ENCODE measurements at regions not wholly inside any gene's neighbourhood (a gene's known extent, or its start where the extent isn't known, plus 50 kb on each side); places are given as distances from the start of the nearest gene placed in this dataset.

DNA sequence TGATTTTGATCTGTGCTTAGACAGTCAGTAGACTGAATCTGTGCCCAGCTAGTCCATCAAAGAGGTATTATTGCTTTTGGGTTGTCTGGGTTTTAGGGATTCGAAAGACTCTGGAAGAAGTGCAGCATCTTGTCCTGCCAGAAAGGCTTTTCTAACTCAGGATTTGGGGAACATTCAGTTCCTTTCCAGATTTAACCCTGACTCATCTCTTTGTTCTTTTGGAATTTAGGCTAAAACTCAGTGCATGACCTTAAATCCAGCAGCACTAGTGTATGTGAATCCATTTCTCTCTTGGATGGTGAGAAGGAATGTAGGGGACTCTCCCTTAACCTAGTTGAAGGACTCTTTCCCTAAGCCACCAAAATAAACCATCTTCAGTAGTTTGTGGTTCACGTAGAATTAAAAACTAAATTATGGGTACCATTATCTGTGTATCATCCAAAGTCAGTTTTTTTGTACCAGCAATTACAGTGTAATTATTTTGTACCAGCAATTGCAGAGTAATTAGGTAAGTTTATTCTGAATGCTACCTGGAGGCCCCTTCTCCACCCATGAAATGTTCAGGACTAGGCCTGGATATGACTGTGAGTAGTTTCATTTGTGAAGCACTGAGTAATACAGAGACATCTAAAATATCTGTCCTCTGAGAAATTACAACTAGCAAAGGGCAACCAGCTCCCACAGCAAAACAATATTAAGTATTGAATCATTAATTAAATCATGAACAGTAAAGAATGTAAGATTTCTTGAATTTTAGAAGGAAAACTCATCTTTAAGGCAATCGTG, 384.0 kb downstream of the TMA16 start:
- Histone ChIP-seq H3K4me3 (ENCODE audit: low read length in 2 of 2) (no peak overlapping the region), H3K27ac (ENCODE audit: low read depth in 1 of 2, low read length in 1 of 2) (no peak overlapping the region), H3K27me3 (ENCODE audit: control insufficient read depth in 2 of 2, insufficient read depth in 1 of 2, low read length in 1 of 2) (no peaks in the 10 kb centered on the region), H3K9me3 (ENCODE audit: control insufficient read depth in 2 of 2, insufficient read depth in 1 of 2, low read length in 1 of 2) (no peaks in the 10 kb centered on the region), H3K36me3 (ENCODE audit: control insufficient read depth in 2 of 2, insufficient read depth in 2 of 2, low read length in 1 of 2) (no peaks in the 10 kb centered on the region), H3K4me1 (ENCODE audit: control insufficient read depth in 2 of 2, insufficient read depth in 2 of 2, low read length in 2 of 2) (no peaks in the 10 kb centered on the region)
- WGBS = 94% methylated on average over 3 of the region's 3 CpGs
- DNase-seq (ENCODE audit: low read depth in 6 of 9, low spot score in 9 of 9) = no peak

DNA sequence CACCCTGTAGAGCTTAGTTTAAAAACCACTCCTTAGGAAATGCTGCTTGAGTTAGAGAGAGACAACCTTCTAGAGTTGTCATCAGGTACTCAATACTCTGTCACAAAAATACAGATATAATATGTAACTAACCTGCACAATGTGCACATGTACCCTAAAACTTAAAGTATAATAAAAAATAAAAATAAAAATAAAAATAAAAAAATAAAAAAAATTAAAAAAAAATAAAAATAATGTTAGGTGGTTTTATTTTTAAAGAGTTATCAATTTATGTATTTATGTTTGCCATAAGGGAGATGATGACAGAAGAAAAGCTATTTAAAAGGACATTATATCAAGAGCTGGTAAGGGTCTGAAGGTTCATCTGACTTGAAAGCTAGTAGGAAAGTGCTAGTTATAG, 397.9 kb downstream of the TMA16 start:
- Histone ChIP-seq H3K4me1 (ENCODE audit: control insufficient read depth in 2 of 2, insufficient read depth in 2 of 2, low read length in 2 of 2) (no peaks in the 10 kb centered on the region), H3K27ac (ENCODE audit: low read depth in 1 of 2, low read length in 1 of 2) (no peak overlapping the region), H3K36me3 (ENCODE audit: control insufficient read depth in 2 of 2, insufficient read depth in 2 of 2, low read length in 1 of 2) (no peaks in the 10 kb centered on the region), H3K9me3 (ENCODE audit: control insufficient read depth in 2 of 2, insufficient read depth in 1 of 2, low read length in 1 of 2) (no peaks in the 10 kb centered on the region), H3K27me3 (ENCODE audit: control insufficient read depth in 2 of 2, insufficient read depth in 1 of 2, low read length in 1 of 2) (no peaks in the 10 kb centered on the region), H3K4me3 (ENCODE audit: low read length in 2 of 2) (no peak overlapping the region)
- no peak for DNase-seq (ENCODE audit: low read depth in 6 of 9, low spot score in 9 of 9)

DNA sequence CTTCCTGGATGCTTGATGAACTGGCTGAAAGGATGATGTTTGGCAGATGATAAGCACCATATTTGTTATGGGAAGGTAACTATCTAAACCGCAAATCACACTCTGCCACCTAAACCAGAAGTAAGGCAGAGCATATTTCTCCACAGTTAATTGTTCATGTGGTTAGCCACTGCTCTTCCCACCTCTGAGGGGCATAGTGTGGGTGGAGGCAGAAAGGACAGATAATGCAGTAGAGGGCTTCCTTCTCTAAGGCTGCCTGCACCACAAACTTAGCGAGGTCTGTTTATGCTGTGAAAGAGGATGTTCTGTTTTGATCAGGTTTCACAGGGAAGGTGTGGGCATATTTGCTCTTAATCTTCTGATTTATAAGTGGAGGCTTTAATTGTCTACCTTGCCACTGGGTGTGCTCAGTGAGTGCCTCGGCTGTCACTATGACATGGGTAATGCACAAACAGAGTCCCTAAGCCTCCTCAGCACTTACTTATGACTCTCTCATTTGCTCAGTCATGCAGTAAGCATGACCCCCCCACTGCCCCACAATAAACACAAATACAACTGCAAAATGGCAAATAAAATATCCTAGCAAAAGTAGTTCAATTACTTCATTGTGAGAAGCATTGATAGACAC, 401.0 kb downstream of the TMA16 start:
- Histone ChIP-seq H3K4me1 (ENCODE audit: control insufficient read depth in 2 of 2, insufficient read depth in 2 of 2, low read length in 2 of 2) (no peaks in the 10 kb centered on the region), H3K36me3 (ENCODE audit: control insufficient read depth in 2 of 2, insufficient read depth in 2 of 2, low read length in 1 of 2) (no peaks in the 10 kb centered on the region), H3K27ac (ENCODE audit: low read depth in 1 of 2, low read length in 1 of 2) (no peak overlapping the region), H3K27me3 (ENCODE audit: control insufficient read depth in 2 of 2, insufficient read depth in 1 of 2, low read length in 1 of 2) (no peaks in the 10 kb centered on the region), H3K9me3 (ENCODE audit: control insufficient read depth in 2 of 2, insufficient read depth in 1 of 2, low read length in 1 of 2) (no peaks in the 10 kb centered on the region), H3K4me3 (ENCODE audit: low read length in 2 of 2) (no peak overlapping the region)
- peak in 6 of 9 donors; percentile 13 to 77 (median 34) for DNase-seq (ENCODE audit: low read depth in 6 of 9, low spot score in 9 of 9)
- WGBS = 26% methylated on average over 3 of the region's 3 CpGs

DNA sequence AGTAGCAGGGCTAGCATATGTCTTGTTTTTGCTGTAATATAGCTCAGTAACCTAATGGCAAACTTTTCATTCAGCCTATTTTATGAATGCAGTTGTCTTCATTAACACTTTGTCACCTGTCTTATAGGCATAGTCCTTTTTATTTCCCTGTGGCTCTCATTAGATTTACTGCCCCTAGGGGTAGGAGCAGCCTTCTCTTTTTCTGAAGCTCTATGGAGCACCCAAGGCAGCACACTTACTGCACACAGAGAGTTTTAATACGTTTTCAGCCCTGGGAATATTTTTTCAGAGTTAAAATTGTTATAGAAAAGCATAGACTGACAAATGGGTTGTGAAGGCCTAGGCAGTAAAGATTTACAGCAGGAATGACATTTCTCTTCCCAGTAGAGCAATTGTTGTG, 406.8 kb downstream of the TMA16 start:
- Histone ChIP-seq H3K9me3 (ENCODE audit: control insufficient read depth in 2 of 2, insufficient read depth in 1 of 2, low read length in 1 of 2) (no peaks in the 10 kb centered on the region), H3K27ac (ENCODE audit: low read depth in 1 of 2, low read length in 1 of 2) (no peak overlapping the region), H3K27me3 (ENCODE audit: control insufficient read depth in 2 of 2, insufficient read depth in 1 of 2, low read length in 1 of 2) (no peaks in the 10 kb centered on the region), H3K36me3 (ENCODE audit: control insufficient read depth in 2 of 2, insufficient read depth in 2 of 2, low read length in 1 of 2) (no peaks in the 10 kb centered on the region), H3K4me3 (ENCODE audit: low read length in 2 of 2) (no peak overlapping the region), H3K4me1 (ENCODE audit: control insufficient read depth in 2 of 2, insufficient read depth in 2 of 2, low read length in 2 of 2) (no peaks in the 10 kb centered on the region)
- 73% methylated on average over 1 of the region's 1 CpG for WGBS
- no peak for DNase-seq (ENCODE audit: low read depth in 6 of 9, low spot score in 9 of 9)

DNA sequence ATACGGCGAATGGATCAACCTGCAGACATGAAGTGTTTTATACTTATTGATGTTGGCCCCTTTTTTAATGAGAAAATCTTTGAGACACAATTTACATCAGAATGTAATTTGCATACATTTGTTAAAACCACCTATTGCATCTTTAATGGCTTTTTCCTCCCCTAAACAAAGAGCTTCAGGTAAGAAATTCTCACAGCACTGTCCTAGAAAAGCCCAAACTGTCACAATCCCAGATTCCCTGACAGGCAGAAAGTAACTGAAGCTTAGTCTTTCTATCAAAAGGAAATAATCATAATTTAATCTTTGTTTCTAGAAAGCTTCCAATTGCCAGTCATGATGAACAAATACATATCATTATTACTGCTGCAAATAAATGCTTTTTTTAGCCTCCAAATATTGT, 407.9 kb downstream of the TMA16 start:
- Histone ChIP-seq H3K9me3 (ENCODE audit: control insufficient read depth in 2 of 2, insufficient read depth in 1 of 2, low read length in 1 of 2) (no peaks in the 10 kb centered on the region), H3K36me3 (ENCODE audit: control insufficient read depth in 2 of 2, insufficient read depth in 2 of 2, low read length in 1 of 2) (no peaks in the 10 kb centered on the region), H3K27me3 (ENCODE audit: control insufficient read depth in 2 of 2, insufficient read depth in 1 of 2, low read length in 1 of 2) (no peaks in the 10 kb centered on the region), H3K4me3 (ENCODE audit: low read length in 2 of 2) (no peak overlapping the region), H3K27ac (ENCODE audit: low read depth in 1 of 2, low read length in 1 of 2) (no peak overlapping the region), H3K4me1 (ENCODE audit: control insufficient read depth in 2 of 2, insufficient read depth in 2 of 2, low read length in 2 of 2) (no peaks in the 10 kb centered on the region)
- 97% methylated on average over 2 of the region's 2 CpGs for WGBS
- no peak for DNase-seq (ENCODE audit: low read depth in 6 of 9, low spot score in 9 of 9)

DNA sequence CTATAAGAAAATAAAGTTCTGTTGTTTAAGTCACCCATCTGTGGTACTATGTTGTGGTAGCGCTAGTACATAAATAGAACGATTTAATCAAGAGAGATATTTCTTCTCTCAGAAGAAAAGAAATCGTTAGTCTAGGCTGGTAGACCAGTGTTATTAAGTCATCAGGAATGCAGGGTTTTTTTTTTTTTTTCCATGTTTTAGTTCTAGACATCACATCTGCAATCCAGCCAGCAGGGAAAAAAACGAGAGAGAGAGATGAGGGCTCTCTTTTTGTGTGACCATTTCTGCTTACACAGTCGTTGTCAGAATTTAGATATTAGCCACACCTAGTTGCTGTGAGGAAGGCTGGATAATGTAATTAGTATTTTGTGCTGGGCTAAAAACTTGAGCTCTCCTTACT, 417.4 kb downstream of the TMA16 start:
- Histone ChIP-seq H3K9me3 (ENCODE audit: control insufficient read depth in 2 of 2, insufficient read depth in 1 of 2, low read length in 1 of 2) (no peaks in the 10 kb centered on the region), H3K36me3 (ENCODE audit: control insufficient read depth in 2 of 2, insufficient read depth in 2 of 2, low read length in 1 of 2) (no peaks in the 10 kb centered on the region), H3K27ac (ENCODE audit: low read depth in 1 of 2, low read length in 1 of 2) (no peak overlapping the region), H3K4me1 (ENCODE audit: control insufficient read depth in 2 of 2, insufficient read depth in 2 of 2, low read length in 2 of 2) (no peaks in the 10 kb centered on the region), H3K4me3 (ENCODE audit: low read length in 2 of 2) (no peak overlapping the region), H3K27me3 (ENCODE audit: control insufficient read depth in 2 of 2, insufficient read depth in 1 of 2, low read length in 1 of 2) (no peaks in the 10 kb centered on the region)
- WGBS = 84% methylated on average over 5 of the region's 5 CpGs
- no peak for DNase-seq (ENCODE audit: low read depth in 6 of 9, low spot score in 9 of 9)

DNA sequence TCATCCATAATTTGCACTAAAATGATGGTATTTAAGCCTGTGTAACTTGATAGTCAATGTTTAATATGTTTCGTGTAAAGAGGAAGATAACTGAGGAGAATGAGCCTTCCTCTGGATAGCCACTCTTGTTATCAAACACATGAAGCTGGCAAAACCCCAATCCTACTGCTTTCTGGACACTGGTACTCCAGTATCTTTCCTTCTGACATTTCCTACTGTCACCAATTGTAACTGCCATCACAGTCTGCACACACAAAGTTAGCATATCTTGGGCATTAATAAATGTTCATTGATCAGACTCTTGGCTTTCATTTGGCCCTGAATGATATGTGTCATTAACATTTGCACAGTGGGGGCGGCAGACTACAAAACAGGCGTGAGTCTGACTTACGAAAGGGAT, 419.1 kb downstream of the TMA16 start:
- no peak for DNase-seq (ENCODE audit: low read depth in 6 of 9, low spot score in 9 of 9)

DNA sequence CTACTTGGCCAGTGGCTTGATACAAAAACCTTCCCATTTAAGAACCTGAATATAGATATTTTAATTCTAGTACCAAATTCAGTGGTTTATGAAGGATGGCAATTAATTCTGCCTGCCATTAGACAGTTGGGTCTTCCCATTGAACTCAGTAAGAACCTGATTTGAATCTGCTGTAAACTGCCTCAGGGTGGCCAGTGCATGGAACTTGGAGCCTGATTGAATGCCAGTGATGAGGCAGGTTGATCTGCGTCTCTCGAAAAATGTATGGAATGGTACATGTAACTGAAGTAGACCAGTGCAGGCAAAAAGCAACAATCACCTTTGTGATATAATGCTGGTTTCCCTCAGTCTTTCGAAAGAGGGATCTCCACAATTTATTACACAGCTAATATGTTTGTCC, 421.4 kb downstream of the TMA16 start:
- Histone ChIP-seq H3K36me3 (ENCODE audit: control insufficient read depth in 2 of 2, insufficient read depth in 2 of 2, low read length in 1 of 2) (no peaks in the 10 kb centered on the region), H3K27ac (ENCODE audit: low read depth in 1 of 2, low read length in 1 of 2) (no peak overlapping the region), H3K9me3 (ENCODE audit: control insufficient read depth in 2 of 2, insufficient read depth in 1 of 2, low read length in 1 of 2) (no peaks in the 10 kb centered on the region), H3K27me3 (ENCODE audit: control insufficient read depth in 2 of 2, insufficient read depth in 1 of 2, low read length in 1 of 2) (no peaks in the 10 kb centered on the region), H3K4me1 (ENCODE audit: control insufficient read depth in 2 of 2, insufficient read depth in 2 of 2, low read length in 2 of 2) (no peaks in the 10 kb centered on the region), H3K4me3 (ENCODE audit: low read length in 2 of 2) (no peak overlapping the region)
- 96% methylated on average over 3 of the region's 3 CpGs for WGBS
- no peak for DNase-seq (ENCODE audit: low read depth in 6 of 9, low spot score in 9 of 9)

More for the DNA sequence above, 419.1 kb downstream of the TMA16 start:
- Histone ChIP-seq H3K4me3 (ENCODE audit: low read length in 2 of 2) (no peak overlapping the region), H3K27ac (ENCODE audit: low read depth in 1 of 2, low read length in 1 of 2) (no peak overlapping the region), H3K9me3 (ENCODE audit: control insufficient read depth in 2 of 2, insufficient read depth in 1 of 2, low read length in 1 of 2) (no peaks in the 10 kb centered on the region), H3K27me3 (ENCODE audit: control insufficient read depth in 2 of 2, insufficient read depth in 1 of 2, low read length in 1 of 2) (no peaks in the 10 kb centered on the region), H3K4me1 (ENCODE audit: control insufficient read depth in 2 of 2, insufficient read depth in 2 of 2, low read length in 2 of 2) (no peaks in the 10 kb centered on the region), H3K36me3 (ENCODE audit: control insufficient read depth in 2 of 2, insufficient read depth in 2 of 2, low read length in 1 of 2) (no peaks in the 10 kb centered on the region)
- WGBS = 92% methylated on average over 4 of the region's 4 CpGs

DNA sequence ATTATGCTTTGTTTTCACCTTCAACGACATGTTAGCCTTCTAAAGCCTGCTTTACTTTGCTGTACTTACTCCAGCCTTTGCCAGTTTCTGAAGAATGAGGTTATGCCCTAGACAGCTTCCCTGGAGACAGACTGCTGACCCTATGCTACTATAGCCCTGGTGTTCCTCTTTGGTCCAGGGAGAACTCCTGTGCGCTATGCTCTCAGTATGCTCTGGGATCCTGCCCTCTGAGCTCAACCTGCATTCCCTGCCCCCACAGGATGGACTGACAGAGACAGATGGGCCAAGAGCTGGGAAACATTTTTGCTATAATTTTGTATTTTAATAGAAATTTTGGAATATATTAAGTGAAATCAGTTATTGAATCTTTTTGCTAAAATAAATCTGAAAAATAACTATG, 425.9 kb downstream of the TMA16 start:
- no peaks in the 10 kb centered on the region for H3K9me3 ChIP-seq (ENCODE audit: control insufficient read depth in 2 of 2, insufficient read depth in 1 of 2, low read length in 1 of 2)
- no peak overlapping the region for H3K4me3 ChIP-seq (ENCODE audit: low read length in 2 of 2)
- no peaks in the 10 kb centered on the region for H3K36me3 ChIP-seq (ENCODE audit: control insufficient read depth in 2 of 2, insufficient read depth in 2 of 2, low read length in 1 of 2)
- no peaks in the 10 kb centered on the region for H3K4me1 ChIP-seq (ENCODE audit: control insufficient read depth in 2 of 2, insufficient read depth in 2 of 2, low read length in 2 of 2)
- DNase-seq (ENCODE audit: low read depth in 6 of 9, low spot score in 9 of 9) = no peak
- H3K27ac ChIP-seq (ENCODE audit: low read depth in 1 of 2, low read length in 1 of 2) = no peak overlapping the region
- WGBS = 91% methylated on average over 2 of the region's 2 CpGs
- no peaks in the 10 kb centered on the region for H3K27me3 ChIP-seq (ENCODE audit: control insufficient read depth in 2 of 2, insufficient read depth in 1 of 2, low read length in 1 of 2)

All from thymus (tissue), 11 donors.